Neural cell (in vitro differentiated cells): ENCODE measurements at regions not wholly inside any gene's neighbourhood (a gene's known extent, or its start where the extent isn't known, plus 50 kb on each side); places are given as distances from the start of the nearest gene placed in this dataset.

Source experiments
- H2AFZ ChIP-seq: fragments of 200-600, 300-800 bp; sonication (generic), shearing (Covaris generic); 2 replicates; pipeline ENCODE4 v1.6.0; 2014; ENCODE audit warnings: low read depth, mild to moderate bottlenecking, antibody characterized with exemption, low read length, moderate library complexity
- H3F3A ChIP-seq: fragments of 200-600 bp; shearing (Covaris generic); 2 replicates; pipeline ENCODE4 v1.6.1; 2016; ENCODE audit warnings: mild to moderate bottlenecking, moderate library complexity, mixed read lengths, antibody characterized with exemption, low read length; ENCODE audit not compliant: insufficient read depth, poor library complexity, severe bottlenecking
- H3K27ac ChIP-seq: fragments of 200-600, 300-800 bp; sonication (generic), shearing (Covaris generic); 2 replicates; pipeline ENCODE4 v1.5.1; 2014; ENCODE audit warnings: mild to moderate bottlenecking, low read length, moderate library complexity
- H3K27me3 ChIP-seq: fragments of 300-800, 200-600 bp; sonication (generic), shearing (Covaris generic); 2 replicates; pipeline ENCODE4 v1.6.0; 2014; ENCODE audit warnings: mild to moderate bottlenecking, low read depth, low read length, moderate library complexity; ENCODE audit not compliant: insufficient read depth
- H3K36me3 ChIP-seq: fragments of 300-800, 200-600 bp; sonication (generic), shearing (Covaris generic); 2 replicates; pipeline ENCODE4 v1.5.1; 2014; ENCODE audit warnings: mild to moderate bottlenecking, antibody characterized with exemption, low read length, moderate library complexity; ENCODE audit not compliant: insufficient read depth
- H3K4me2 ChIP-seq: fragments of 300-800, 200-600 bp; sonication (generic), shearing (Covaris generic); 2 replicates; pipeline ENCODE4 v1.6.0; 2014; ENCODE audit warnings: mild to moderate bottlenecking, low read length
- H3K4me3 ChIP-seq: fragments of 300-800, 200-600 bp; sonication (generic), shearing (Covaris generic); 2 replicates; pipeline ENCODE4 v1.5.1; 2014; ENCODE audit warnings: mild to moderate bottlenecking, low read length, moderate library complexity
- H3K79me2 ChIP-seq: fragments of 200-600 bp; shearing (Covaris generic); replicated peaks from 2 replicates; pipeline ENCODE4 v1.6.0; 2014; ENCODE audit warnings: mild to moderate bottlenecking, low read length, moderate library complexity; ENCODE audit not compliant: insufficient read depth
- H3K9ac ChIP-seq: fragments of 300-800, 200-600 bp; sonication (generic), shearing (Covaris generic); 2 replicates; pipeline ENCODE4 v1.6.1; 2016; ENCODE audit warnings: mild to moderate bottlenecking, low read length, mixed read lengths
- H3K9me2 ChIP-seq: fragments of 200-600 bp; shearing (Covaris generic); 2 replicates; pipeline ENCODE4 v1.6.1; 2016; ENCODE audit warnings: mild to moderate bottlenecking, low read length, mixed read lengths; ENCODE audit not compliant: insufficient read depth
- H3K9me3 ChIP-seq: fragments of 200-600, 300-800 bp; sonication (generic), shearing (Covaris generic); 2 replicates; pipeline ENCODE4 v1.6.1; 2016; ENCODE audit warnings: mild to moderate bottlenecking, mixed run types, low read length, moderate library complexity, mixed read lengths
- H4K20me1 ChIP-seq: fragments of 200-600 bp; shearing (Covaris generic); 2 replicates; pipeline ENCODE4 v1.6.1; 2016; ENCODE audit warnings: mild to moderate bottlenecking, mixed run types; ENCODE audit not compliant: insufficient read depth
- CTCF ChIP-seq: fragments of 450-650 bp; IDR thresholded peaks from 2 replicates; pipeline ENCODE4 v1.5.1; 2014; ENCODE audit warnings: antibody characterized with exemption, mild to moderate bottlenecking, moderate library complexity; ENCODE audit not compliant: poor library complexity, severe bottlenecking
- EP300 ChIP-seq: fragments of 450-650 bp; conservative IDR thresholded peaks from 2 replicates; pipeline ENCODE4 v1.6.1; 2014; ENCODE audit warnings: antibody characterized with exemption, mild to moderate bottlenecking, moderate library complexity; ENCODE audit not compliant: poor library complexity, severe bottlenecking
- EZH2 ChIP-seq: fragments of 200-600, 300-800 bp; shearing (Covaris generic), sonication (generic); IDR thresholded peaks from 2 replicates; pipeline ENCODE4 v1.6.1; 2014; ENCODE audit warnings: antibody characterized with exemption, low read length, borderline replicate concordance, mild to moderate bottlenecking; ENCODE audit not compliant: insufficient read depth, poor library complexity, severe bottlenecking
- MXI1 ChIP-seq: fragments of 450-650 bp; conservative IDR thresholded peaks from 2 replicates; pipeline ENCODE4 v1.6.1; 2014; ENCODE audit warnings: antibody characterized with exemption, mild to moderate bottlenecking; ENCODE audit not compliant: poor library complexity, severe bottlenecking
- POLR2AphosphoS5 ChIP-seq: IDR thresholded peaks from 2 replicates; pipeline ENCODE4 v1.6.1; 2012
- RAD21 ChIP-seq: fragments of 450-650 bp; conservative IDR thresholded peaks from 2 replicates; pipeline ENCODE4 v1.6.1; 2014; ENCODE audit warnings: antibody characterized with exemption, mild to moderate bottlenecking, moderate library complexity
- REST ChIP-seq: IDR thresholded peaks from 2 replicates; pipeline ENCODE4 v1.6.1; 2012; ENCODE audit warnings: borderline replicate concordance
- SMC3 ChIP-seq: fragments of 450-650 bp; conservative IDR thresholded peaks from 2 replicates; pipeline ENCODE4 v1.6.1; 2014; ENCODE audit warnings: antibody characterized with exemption, mild to moderate bottlenecking, moderate library complexity; ENCODE audit not compliant: poor library complexity
- TAF1 ChIP-seq: IDR thresholded peaks from 2 replicates; pipeline ENCODE4 v1.6.1; 2012; ENCODE audit warnings: low read depth

GRCh38 chr4:24196785-24197184 lies 306.9 kb upstream of the PPARGC1A start:
- Histone ChIP-seq H3K36me3 (no peaks in the 10 kb centered on the region), H3K27ac (no peak overlapping the region), H3K27me3 (no peaks in the 10 kb centered on the region), H3F3A (no peaks in the 10 kb centered on the region), H3K4me2 (no peak overlapping the region), H3K9me3 (no peaks in the 10 kb centered on the region), H4K20me1 (no peaks in the 10 kb centered on the region), H3K4me3 (no peak overlapping the region), H3K9ac (no peak overlapping the region), H2AFZ (no peak overlapping the region), H3K79me2 (no peaks in the 10 kb centered on the region), H3K9me2 (no peaks in the 10 kb centered on the region)
- TF ChIP-seq SMC3 (no peak), EZH2 (no peak), POLR2AphosphoS5 (no peak), REST (no peak), MXI1 (no peak), CTCF (no peak), EP300 (no peak), RAD21 (no peak), TAF1 (no peak)

DNA sequence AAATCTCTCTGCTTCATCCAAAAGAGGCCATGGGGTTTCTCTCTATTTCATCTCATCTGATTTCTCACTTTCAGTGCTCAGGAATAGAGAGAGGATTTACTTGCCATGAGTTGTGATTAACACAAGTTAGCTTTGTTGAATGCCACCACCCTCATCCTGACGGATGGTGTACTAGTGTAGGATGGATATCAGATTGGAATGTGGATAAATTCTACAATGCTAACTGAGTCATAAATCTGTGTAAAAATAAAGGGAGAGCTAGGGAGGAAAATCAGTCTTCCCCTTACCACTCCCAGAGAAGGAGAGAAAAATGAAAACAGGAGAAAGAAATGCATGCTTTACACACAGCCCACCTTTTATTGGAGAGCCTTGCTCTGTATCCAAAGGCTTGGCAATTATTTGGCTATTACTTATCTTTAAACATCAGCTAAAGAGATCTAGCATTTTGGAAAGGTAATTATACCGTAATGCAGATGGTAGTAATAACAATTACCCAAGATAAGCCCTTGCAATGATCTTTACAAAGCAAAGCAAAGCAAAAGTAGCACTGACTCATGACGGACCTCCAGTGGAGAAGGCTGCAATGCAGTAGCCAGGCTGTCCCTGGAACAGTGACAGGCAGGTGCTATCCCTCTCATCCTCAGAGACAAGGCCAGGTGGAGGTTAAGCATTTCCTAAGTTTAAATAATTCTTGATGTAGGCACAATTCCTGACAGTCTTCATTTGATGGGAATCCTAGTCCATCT lies 306.3 kb upstream of the PPARGC1A start:
- no peaks in the 10 kb centered on the region for H3K9me3 ChIP-seq
- no peak overlapping the region for H3K4me3 ChIP-seq
- H3K9me2 ChIP-seq, result no peaks in the 10 kb centered on the region
- H3K36me3 ChIP-seq, result no peaks in the 10 kb centered on the region
- H4K20me1 ChIP-seq, result no peaks in the 10 kb centered on the region
- no peaks in the 10 kb centered on the region for H3F3A ChIP-seq
- TF ChIP-seq POLR2AphosphoS5 (no peak), SMC3 (no peak), TAF1 (no peak), EZH2 (no peak)
- no peak overlapping the region for H3K9ac ChIP-seq
- no peak overlapping the region for H2AFZ ChIP-seq
- no peaks in the 10 kb centered on the region for H3K79me2 ChIP-seq
- no peaks in the 10 kb centered on the region for H3K27me3 ChIP-seq
- no peak overlapping the region for H3K4me2 ChIP-seq
- no peak overlapping the region for H3K27ac ChIP-seq
